Mononuclear cell (primary cell): ENCODE measurements at regions not wholly inside any gene's neighbourhood (a gene's known extent, or its start where the extent isn't known, plus 50 kb on each side); places are given as distances from the start of the nearest gene placed in this dataset.
"Not testable (repeated sequence)": the region's sequence is repeated elsewhere in the genome, so short reads cannot be mapped to it uniquely, and the experiment has no call there.

Source experiments
- H3K27me3 ChIP-seq: 2 replicates; pipeline ENCODE4 v1.6.0; 2011; ENCODE audit warnings: low read length, control low read depth; ENCODE audit not compliant: insufficient read depth
- H3K4me1 ChIP-seq: 2 replicates; pipeline ENCODE4 v1.5.1; 2011; ENCODE audit warnings: mild to moderate bottlenecking, low read length, control low read depth; ENCODE audit not compliant: insufficient read depth
- H3K4me3 ChIP-seq: 2 replicates; pipeline ENCODE4 v1.5.1; 2011; ENCODE audit warnings: mild to moderate bottlenecking, low read length, moderate library complexity
- H3K9me3 ChIP-seq: 2 replicates; pipeline ENCODE4 v1.5.1; 2011; ENCODE audit warnings: low read depth, mild to moderate bottlenecking, control low read depth, low read length

DNA sequence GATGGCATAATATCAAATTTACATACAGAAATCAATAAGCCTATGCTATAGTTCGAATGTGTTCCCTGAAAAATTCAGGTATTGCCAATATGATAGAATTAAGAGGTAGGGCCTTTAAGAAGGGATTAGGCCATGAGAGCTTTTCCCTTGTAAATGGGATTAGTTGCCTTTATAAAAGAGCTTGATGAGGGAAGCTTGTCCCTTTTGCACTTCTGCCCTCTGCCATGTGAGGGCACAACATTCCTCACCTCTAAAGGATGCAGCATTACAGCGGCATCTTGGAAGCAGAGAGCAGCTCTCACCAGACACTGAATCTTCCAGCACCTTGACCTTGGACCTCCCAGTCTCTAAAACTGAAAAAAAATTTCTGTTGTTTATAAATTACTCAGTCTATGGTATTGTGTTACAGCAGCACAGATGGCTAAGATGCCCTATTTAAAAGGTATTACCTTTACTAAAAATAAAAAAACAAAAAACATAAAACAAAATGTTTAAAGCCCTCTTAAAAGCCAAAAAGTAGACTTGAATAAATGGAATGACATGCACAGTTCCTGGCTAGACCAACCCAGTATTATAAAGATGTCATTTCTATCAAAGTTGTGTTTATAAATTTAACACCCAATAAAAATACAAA, 909.6 kb downstream of the REEP3 start:
- H3K4me1 ChIP-seq = no peaks in the 10 kb centered on the region
- H3K4me3 ChIP-seq = no peak overlapping the region
- no peaks in the 10 kb centered on the region for H3K27me3 ChIP-seq
- H3K9me3 ChIP-seq = no peaks in the 10 kb centered on the region

DNA sequence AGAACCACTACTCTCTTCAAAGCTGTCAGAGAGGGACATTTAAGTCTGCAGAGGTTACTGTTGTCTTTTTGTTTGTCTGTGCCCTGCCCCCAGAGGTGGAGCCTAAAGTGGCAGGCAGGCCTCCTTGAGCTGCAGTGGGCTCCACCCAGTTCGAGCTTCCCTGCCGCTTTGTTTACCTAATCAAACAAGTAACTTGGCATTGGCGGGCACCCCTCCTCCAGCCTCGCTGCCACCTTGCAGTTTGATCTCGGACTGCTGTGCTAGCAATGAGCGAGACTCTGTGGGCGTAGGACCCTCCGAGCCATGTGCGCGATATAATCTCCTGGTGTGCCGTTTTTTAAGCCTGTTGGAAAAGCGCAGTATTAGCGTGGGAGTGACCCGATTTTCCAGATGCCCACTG, 920.7 kb downstream of the REEP3 start:
- not testable (repeated sequence) for H3K27me3 ChIP-seq, H3K9me3 ChIP-seq, H3K4me1 ChIP-seq, H3K4me3 ChIP-seq

DNA sequence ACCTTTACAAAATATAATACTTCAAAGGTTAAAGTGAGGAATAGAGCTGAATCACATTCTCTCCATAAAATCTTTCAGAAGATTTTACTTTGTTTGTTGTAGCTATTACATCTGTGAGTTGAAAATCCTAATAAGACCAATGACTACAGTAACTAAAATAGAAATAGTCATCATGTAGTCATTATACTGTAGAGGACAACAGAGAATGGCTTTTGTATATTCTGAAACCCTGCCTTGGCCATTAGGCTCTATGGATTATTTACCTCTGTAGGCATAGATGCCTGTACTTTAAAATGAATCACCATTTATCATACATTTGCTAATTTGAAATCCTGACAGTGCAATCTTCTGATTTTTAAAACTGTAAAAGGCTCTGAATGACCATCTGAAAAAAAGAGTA, 923.0 kb downstream of the REEP3 start:
- Histone ChIP-seq H3K4me3 (no peak overlapping the region), H3K4me1 (no peaks in the 10 kb centered on the region), H3K27me3 (no peaks in the 10 kb centered on the region), H3K9me3 (no peaks in the 10 kb centered on the region)

DNA sequence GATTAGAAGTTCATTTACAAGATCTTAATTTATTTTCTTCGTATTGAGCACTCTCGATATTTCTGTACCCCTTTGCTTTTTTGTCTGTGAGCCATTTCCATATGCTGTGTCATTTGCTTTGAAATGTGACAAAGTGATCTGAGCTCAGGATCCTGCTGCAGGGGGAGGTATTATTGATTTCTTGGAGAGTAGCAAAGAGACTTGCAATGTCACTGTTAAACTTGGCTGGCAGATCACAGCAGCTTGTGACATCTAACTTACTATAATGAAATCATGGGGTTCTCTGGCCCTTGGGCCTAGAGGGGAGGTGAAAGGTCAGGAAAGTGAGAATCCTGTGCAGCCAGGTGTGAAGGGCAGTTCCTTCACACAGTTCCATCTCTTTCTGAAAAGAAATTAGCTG, 923.4 kb downstream of the REEP3 start:
- H3K4me1 ChIP-seq = no peaks in the 10 kb centered on the region
- H3K4me3 ChIP-seq = no peak overlapping the region
- H3K9me3 ChIP-seq = no peaks in the 10 kb centered on the region
- no peaks in the 10 kb centered on the region for H3K27me3 ChIP-seq

DNA sequence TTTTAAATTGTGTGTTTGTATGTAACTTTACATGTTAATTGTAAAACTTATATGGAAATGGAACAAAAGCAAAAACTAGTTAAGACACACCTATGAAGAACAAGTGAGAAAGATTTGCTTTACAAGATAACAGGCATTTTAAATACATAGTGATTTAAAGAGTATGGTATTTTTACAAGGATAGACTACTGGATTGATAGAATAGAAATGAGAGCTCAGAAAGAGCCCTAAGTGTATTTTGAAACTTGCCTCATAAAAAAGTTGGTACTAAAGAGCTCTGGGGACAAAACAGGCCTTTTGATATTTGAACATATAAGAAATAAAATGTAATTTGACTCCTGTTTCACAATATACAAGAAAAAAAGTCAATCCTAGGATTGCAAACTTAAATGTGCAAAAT, 928.4 kb downstream of the REEP3 start:
- Histone ChIP-seq H3K9me3 (no peaks in the 10 kb centered on the region), H3K4me1 (no peaks in the 10 kb centered on the region), H3K4me3 (no peak overlapping the region), H3K27me3 (no peaks in the 10 kb centered on the region)

DNA sequence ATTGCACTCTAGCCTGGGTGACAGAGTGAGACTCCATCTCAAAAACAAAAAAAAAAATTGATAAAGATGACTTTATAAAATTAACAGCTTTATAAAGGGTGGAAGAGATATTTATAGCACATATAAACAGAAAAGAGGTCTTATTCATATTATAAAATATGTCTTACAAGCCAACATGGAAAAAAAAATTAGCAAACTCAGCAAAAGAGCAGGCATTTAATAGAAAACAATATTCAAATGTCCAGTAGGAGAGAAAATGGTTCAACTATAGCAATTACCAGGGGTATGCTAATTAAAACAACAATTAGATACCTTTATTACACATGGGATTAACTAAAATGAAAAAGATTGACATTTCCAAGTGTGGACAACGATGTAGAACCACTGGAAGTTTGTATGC, 929.1 kb downstream of the REEP3 start:
- Histone ChIP-seq H3K9me3 (no peaks in the 10 kb centered on the region), H3K4me3 (no peak overlapping the region), H3K27me3 (no peaks in the 10 kb centered on the region), H3K4me1 (no peaks in the 10 kb centered on the region)

DNA sequence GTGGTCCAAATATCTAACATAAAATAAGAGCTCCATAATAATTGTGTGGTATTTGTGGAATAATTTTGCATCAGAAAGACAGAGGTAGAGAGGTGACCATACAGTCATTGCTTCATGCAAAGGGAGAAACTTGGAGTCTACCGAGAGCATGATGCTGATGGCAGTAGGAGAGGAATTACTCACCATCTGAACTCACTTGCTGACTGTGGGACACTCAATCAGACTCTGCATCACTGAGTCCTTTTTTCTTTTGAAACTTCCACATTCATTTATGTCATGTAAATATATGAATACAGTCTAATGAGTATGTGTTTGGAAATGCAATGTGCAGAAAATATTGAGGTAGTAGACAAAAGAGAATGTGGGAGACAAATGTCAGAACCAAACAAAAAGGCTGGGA, 933.8 kb downstream of the REEP3 start:
- Histone ChIP-seq H3K4me1 (no peaks in the 10 kb centered on the region), H3K9me3 (no peaks in the 10 kb centered on the region), H3K27me3 (no peaks in the 10 kb centered on the region), H3K4me3 (no peak overlapping the region)

DNA sequence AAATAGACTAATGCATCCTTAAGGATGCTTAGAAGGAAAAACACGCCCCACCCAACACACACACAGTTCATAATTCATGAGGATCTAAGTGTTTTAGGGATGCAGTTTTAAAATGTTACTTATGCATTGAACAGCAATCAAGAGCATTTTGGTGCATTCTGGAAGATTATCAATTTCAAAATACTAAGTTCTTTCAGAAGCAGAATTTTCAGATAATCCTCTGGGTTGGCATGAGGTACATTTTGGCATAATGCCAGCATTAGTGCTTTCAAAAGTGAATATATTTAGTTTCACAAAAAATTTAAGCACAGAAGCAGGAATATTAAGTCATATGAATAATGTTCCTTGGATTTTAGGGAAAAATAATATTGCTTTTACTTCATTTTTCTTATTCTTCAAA, 937.1 kb downstream of the REEP3 start:
- no peaks in the 10 kb centered on the region for H3K9me3 ChIP-seq
- no peaks in the 10 kb centered on the region for H3K4me1 ChIP-seq
- H3K27me3 ChIP-seq = no peaks in the 10 kb centered on the region
- H3K4me3 ChIP-seq = no peak overlapping the region

DNA sequence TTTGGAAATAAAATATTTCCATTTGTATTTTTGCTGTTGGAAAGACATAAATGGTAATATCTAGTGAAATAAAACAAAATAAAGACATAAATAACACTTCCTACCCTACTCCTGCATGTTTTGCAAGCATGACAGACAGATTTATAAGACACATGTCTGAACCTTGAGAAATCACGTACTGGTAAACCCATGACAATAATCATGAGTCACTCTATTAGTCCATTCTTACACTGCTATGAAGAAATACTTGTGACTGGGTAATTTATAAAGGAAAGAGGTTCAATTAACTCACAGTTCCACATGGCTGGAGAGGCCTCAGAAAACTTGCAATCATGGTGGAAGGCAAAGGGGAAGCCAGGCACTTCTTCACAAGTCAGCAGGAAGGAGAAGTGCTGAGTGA, 942.2 kb downstream of the REEP3 start:
- no peaks in the 10 kb centered on the region for H3K4me1 ChIP-seq
- H3K27me3 ChIP-seq = no peaks in the 10 kb centered on the region
- no peaks in the 10 kb centered on the region for H3K9me3 ChIP-seq
- H3K4me3 ChIP-seq = no peak overlapping the region

DNA sequence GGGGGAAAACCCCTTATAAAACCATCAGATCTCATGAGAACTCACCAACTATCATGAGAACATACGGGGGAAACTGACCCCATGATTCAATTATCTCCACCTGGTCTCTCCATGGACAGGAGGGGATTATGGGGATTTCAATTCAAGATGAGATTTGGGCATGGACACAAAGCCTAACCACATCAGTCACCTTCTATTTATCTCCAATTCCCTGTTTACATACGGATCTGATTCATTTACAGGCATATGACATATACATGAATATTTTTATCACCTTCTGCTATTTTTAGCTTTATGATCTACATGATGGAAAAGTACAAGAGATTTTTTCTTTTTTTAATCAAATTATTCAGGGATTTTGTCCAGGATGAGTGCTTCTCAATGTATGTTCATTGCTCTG, 944.5 kb downstream of the REEP3 start:
- Histone ChIP-seq H3K4me3 (no peak overlapping the region), H3K27me3 (no peaks in the 10 kb centered on the region), H3K4me1 (no peaks in the 10 kb centered on the region), H3K9me3 (no peaks in the 10 kb centered on the region)

DNA sequence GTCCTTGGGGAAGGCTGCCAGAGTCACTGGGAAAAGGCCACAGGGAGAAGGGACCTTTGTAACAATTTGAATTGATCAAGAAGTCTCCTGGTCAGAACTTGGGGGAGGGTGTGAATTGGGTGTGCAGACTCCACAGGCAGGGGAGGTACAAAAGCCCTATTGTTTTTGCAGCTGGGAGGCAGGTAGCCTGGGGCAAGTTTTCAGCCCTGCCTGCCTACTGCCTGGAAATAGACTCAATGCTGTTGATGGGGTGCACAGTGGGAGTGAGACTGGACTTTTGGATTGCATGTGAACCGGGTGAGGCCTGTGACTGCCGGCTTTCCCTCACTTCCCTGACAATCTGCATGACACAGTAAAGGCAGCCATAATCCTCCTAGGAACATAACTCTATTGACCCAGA, 947.0 kb downstream of the REEP3 start:
- Histone ChIP-seq H3K27me3 (no peaks in the 10 kb centered on the region), H3K4me3 (no peak overlapping the region), H3K4me1 (no peaks in the 10 kb centered on the region), H3K9me3 (no peaks in the 10 kb centered on the region)

DNA sequence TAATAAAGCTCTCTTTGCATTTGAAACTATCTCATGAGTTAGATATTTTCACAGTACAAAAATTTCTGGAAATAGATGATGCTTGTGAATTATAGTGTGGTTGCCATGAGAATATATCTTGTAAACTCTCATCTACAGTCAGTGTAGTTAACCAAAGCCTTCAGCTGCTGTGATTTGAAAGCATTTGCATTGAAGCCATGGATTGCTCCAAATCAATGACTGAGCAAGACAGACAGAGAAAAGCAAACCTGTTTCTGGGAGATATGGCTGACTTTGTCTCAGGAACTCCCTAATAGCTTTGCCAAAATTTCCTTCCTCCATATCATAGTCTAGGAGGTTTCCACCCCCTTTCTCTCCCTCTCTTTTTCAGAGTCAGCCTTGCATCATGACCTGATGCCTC, 955.3 kb downstream of the REEP3 start:
- H3K4me3 ChIP-seq = no peak overlapping the region
- no peaks in the 10 kb centered on the region for H3K9me3 ChIP-seq
- no peaks in the 10 kb centered on the region for H3K27me3 ChIP-seq
- no peaks in the 10 kb centered on the region for H3K4me1 ChIP-seq

DNA sequence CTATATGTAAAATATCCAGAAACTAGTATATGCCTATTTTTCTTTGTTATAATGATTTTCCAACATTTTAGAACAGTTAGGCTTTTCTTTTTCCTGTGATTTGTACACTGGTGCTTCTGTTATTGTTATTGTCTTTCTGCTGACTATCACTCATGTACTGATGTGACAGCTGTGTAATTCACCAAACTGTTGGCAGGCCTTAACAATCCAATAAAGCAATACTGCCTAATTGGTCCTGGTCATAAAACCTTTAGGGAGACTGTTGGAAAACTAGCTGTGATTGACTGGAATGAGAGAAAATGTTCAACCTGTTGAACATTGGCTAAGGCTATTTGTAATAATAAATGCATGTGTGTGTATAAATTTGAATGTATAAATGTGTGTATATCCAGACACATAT, 956.6 kb downstream of the REEP3 start:
- no peaks in the 10 kb centered on the region for H3K27me3 ChIP-seq
- no peak overlapping the region for H3K4me3 ChIP-seq
- no peaks in the 10 kb centered on the region for H3K4me1 ChIP-seq
- H3K9me3 ChIP-seq = no peaks in the 10 kb centered on the region

DNA sequence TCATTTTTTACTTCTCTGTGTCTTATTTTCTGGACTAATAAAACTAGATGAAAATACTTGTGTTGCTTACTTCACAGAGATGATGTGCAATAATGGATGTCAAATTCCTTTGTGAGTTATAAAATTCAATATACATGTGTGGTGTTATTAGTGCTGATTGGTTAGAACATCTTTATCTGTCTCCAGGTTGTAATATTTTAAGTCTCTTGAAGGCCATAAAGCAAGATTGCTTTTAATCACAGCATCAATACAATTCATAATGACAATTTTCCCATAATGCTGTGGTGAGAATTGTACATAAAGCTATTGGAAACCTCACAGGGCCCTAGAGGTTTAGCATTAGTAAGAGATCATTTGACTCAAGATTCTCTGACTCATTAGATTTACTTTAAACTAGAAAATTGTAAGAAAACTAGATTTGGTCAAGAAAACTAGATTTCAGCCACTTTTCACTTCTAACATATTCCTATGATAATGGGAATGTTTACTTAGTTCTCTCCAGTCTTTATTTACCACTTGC, 963.7 kb downstream of the REEP3 start:
- Histone ChIP-seq H3K4me3 (no peak overlapping the region), H3K9me3 (no peaks in the 10 kb centered on the region), H3K4me1 (no peaks in the 10 kb centered on the region), H3K27me3 (no peaks in the 10 kb centered on the region)

DNA sequence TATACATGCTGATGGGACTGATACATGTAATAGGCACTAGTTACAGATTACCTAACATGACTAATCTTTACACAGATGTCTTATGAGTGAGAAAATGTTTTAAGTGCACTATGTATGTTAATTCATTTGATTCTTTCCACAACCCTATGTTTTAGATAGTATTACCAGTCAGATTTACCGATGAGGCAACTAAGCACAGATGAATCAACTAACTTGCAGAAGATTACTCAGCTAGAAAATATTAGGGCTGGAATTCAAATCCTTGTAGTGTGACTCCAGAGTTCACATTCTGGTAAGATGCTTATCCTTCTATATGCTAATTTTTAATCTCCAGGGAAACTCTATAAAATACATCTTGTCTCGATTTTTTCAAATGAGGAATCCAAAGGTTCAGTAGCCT, 964.9 kb downstream of the REEP3 start:
- Histone ChIP-seq H3K9me3 (no peaks in the 10 kb centered on the region), H3K4me1 (no peaks in the 10 kb centered on the region), H3K27me3 (no peaks in the 10 kb centered on the region), H3K4me3 (no peak overlapping the region)

DNA sequence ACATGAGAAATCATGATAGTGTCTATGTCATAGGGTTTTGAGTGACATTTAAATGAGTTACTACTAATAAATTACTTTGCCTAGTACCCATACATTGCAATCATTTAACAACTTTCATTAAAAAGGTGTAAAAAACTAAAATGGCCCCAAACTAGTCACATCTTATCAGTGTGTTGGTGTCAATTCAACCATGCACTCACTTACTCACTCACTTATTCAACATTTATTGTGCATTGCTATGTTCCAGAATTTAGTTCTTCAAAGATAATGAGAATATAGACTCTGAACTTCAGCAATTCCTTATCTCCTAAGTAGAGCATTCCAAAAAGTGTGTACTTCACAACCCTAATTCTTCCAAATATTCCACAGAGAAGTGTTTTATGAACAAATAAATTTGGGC, 965.7 kb downstream of the REEP3 start:
- H3K4me1 ChIP-seq = no peaks in the 10 kb centered on the region
- no peaks in the 10 kb centered on the region for H3K9me3 ChIP-seq
- H3K27me3 ChIP-seq = no peaks in the 10 kb centered on the region
- H3K4me3 ChIP-seq = no peak overlapping the region
